Fibroblast of lung (primary cell): ENCODE measurements at regions not wholly inside any gene's neighbourhood (a gene's known extent, or its start where the extent isn't known, plus 50 kb on each side); places are given as distances from the start of the nearest gene placed in this dataset.

Source experiments
- DNase-seq, 2 donors: peaks; one replicate each; pipeline versions ENCODE4 v3.0.0 to v3.0.0-alpha.2; 2010; ENCODE audit warnings: low read depth in 2 of 2
- H2AFZ ChIP-seq: 2 replicates; pipeline ENCODE4 v1.5.1; 2012; ENCODE audit warnings: low read length, control low read depth, inconsistent platforms
- H3K27ac ChIP-seq: 2 replicates; pipeline ENCODE4 v1.5.1; 2011; ENCODE audit warnings: low read length, control low read depth; ENCODE audit not compliant: insufficient read depth
- H3K27me3 ChIP-seq: 2 replicates; pipeline ENCODE4 v1.5.1; 2011; ENCODE audit warnings: mild to moderate bottlenecking, low read length; ENCODE audit not compliant: control insufficient read depth, insufficient read depth
- H3K36me3 ChIP-seq: 2 replicates; pipeline ENCODE4 v1.5.1; 2011; ENCODE audit warnings: low read length; ENCODE audit not compliant: control insufficient read depth, insufficient read depth
- H3K4me1 ChIP-seq: 2 replicates; pipeline ENCODE4 v1.5.1; 2011; ENCODE audit warnings: low read length; ENCODE audit not compliant: control insufficient read depth, insufficient read depth; ENCODE audit errors: extremely low read depth
- H3K4me2 ChIP-seq: 2 replicates; pipeline ENCODE4 v1.5.1; 2011; ENCODE audit warnings: low read length, control low read depth; ENCODE audit not compliant: insufficient read depth; ENCODE audit errors: extremely low read depth
- H3K4me3 ChIP-seq, 4 experiments: fragments of 200-600 bp in 1 of 4; sonication (generic) in 1 of 4; replicated peaks in 1 of 4; 2 replicates each; pipeline ENCODE4 v1.5.1; 2011 to 2016; ENCODE audit warnings: low read length in 4 of 4, low read depth in 3 of 4, mild to moderate bottlenecking in 3 of 4, control low read depth in 2 of 4, inconsistent platforms in 1 of 4, mixed read lengths in 1 of 4; ENCODE audit not compliant: insufficient read depth in 1 of 4; ENCODE audit errors: control extremely low read depth in 1 of 4
- H3K79me2 ChIP-seq: 2 replicates; pipeline ENCODE4 v1.5.1; 2012; ENCODE audit warnings: mild to moderate bottlenecking, low read length, inconsistent platforms; ENCODE audit not compliant: control insufficient read depth, insufficient read depth
- H3K9ac ChIP-seq: 2 replicates; pipeline ENCODE4 v1.5.1; 2011; ENCODE audit warnings: mild to moderate bottlenecking, low read length, control low read depth; ENCODE audit not compliant: insufficient read depth
- H3K9me3 ChIP-seq: 2 replicates; pipeline ENCODE4 v1.5.1; 2012; ENCODE audit warnings: low read depth, low read length; ENCODE audit not compliant: control insufficient read depth, insufficient read depth
- H4K20me1 ChIP-seq: 2 replicates; pipeline ENCODE4 v1.5.1; 2011; ENCODE audit warnings: low read length; ENCODE audit not compliant: control insufficient read depth, insufficient read depth; ENCODE audit errors: extremely low read depth
- CTCF ChIP-seq, 2 donors: IDR thresholded peaks in 1 of 2; conservative IDR thresholded peaks in 1 of 2; 1 replicate in 1 of 2; 2 replicates in 1 of 2; pipeline ENCODE4 v1.5.1; 2011 to 2012; ENCODE audit warnings: low read length in 2 of 2, control low read depth in 1 of 2, inconsistent platforms in 1 of 2, low read depth in 1 of 2, mild to moderate bottlenecking in 1 of 2
- EZH2 ChIP-seq: IDR thresholded peaks from 2 replicates; pipeline ENCODE4 v1.5.1; 2012; ENCODE audit warnings: low read length, control low read depth, mild to moderate bottlenecking; ENCODE audit errors: missing control alignments

GRCh38 chr12:47022296-47022695, 57.1 kb upstream of the PCED1B start:
- no peaks in the 10 kb centered on the region for H3K79me2 ChIP-seq
- H3K9me3 ChIP-seq, result no peaks in the 10 kb centered on the region
- no peak overlapping the region for H3K4me3 ChIP-seq
- no peaks in the 10 kb centered on the region for H3K36me3 ChIP-seq
- peak overlapping the region; percentile 10 for H2AFZ ChIP-seq
- H3K4me1 ChIP-seq, result peaks cover 15% of the 10 kb centered on the region
- H4K20me1 ChIP-seq, result no peaks in the 10 kb centered on the region
- H3K27ac ChIP-seq, result peak overlapping the region; percentile 35
- peak; percentile 62 to 87 for DNase-seq
- TF ChIP-seq CTCF (conservative IDR thresholded peaks at IDR 0.05 in 1 of 2, IDR thresholded peaks at IDR 0.05 in 1 of 2; ENCODE audit: low read depth in 1 of 2, low read length in 2 of 2) (no peak), EZH2 (no peak)
- H3K9ac ChIP-seq, result no peak overlapping the region
- no peaks in the 10 kb centered on the region for H3K27me3 ChIP-seq
- peak overlapping the region; percentile 73 for H3K4me2 ChIP-seq

GRCh38 chr12:47023311-47023710, 56.1 kb upstream of the PCED1B start:
- no peak overlapping the region for H3K4me2 ChIP-seq
- H3K9ac ChIP-seq, result no peak overlapping the region
- no peak overlapping the region for H3K4me3 ChIP-seq
- no peak for TF ChIP-seq EZH2
- no peak for TF ChIP-seq CTCF (conservative IDR thresholded peaks at IDR 0.05 in 1 of 2, IDR thresholded peaks at IDR 0.05 in 1 of 2; ENCODE audit: low read depth in 1 of 2, low read length in 2 of 2)
- no peaks in the 10 kb centered on the region for H3K27me3 ChIP-seq
- no peaks in the 10 kb centered on the region for H3K79me2 ChIP-seq
- H3K36me3 ChIP-seq, result no peaks in the 10 kb centered on the region
- peaks cover 12% of the 10 kb centered on the region for H3K4me1 ChIP-seq
- peak overlapping the region; percentile 17 for H2AFZ ChIP-seq
- no peak overlapping the region for H3K27ac ChIP-seq
- no peaks in the 10 kb centered on the region for H3K9me3 ChIP-seq
- DNase-seq, result no peak
- H4K20me1 ChIP-seq, result no peaks in the 10 kb centered on the region

DNA sequence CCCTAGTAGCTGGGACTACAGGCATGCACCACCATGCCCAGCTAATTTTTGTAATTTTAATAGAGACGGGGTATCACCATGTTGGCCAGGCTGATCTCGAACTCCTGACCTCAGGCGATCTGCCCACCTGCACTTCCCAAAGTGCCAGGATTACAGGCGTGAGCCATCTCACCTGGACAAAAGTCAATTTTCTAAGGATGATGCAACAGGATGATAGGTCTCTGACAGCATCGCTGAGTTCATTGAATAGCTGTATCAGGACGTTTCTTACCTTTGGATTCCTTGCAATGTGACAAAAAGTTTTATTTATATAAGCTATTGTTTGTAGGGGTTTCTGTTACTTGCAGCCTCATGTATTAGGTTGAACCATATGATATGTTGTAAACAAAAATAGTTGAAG, 55.5 kb upstream of the PCED1B start:
- TF ChIP-seq EZH2 (no peak), CTCF (conservative IDR thresholded peaks at IDR 0.05 in 1 of 2, IDR thresholded peaks at IDR 0.05 in 1 of 2; ENCODE audit: low read depth in 1 of 2, low read length in 2 of 2) (no peak)
- Histone ChIP-seq H2AFZ (no peak overlapping the region), H3K27me3 (no peaks in the 10 kb centered on the region), H3K4me3 (no peak overlapping the region), H3K36me3 (no peaks in the 10 kb centered on the region), H3K27ac (no peak overlapping the region), H3K4me1 (peaks cover 12% of the 10 kb centered on the region), H3K79me2 (no peaks in the 10 kb centered on the region), H3K9ac (no peak overlapping the region), H3K9me3 (no peaks in the 10 kb centered on the region), H3K4me2 (no peak overlapping the region), H4K20me1 (no peaks in the 10 kb centered on the region)
- DNase-seq, result no peak
